ENCODE measurements at regions not wholly inside any gene's neighbourhood (a gene's known extent, or its start where the extent isn't known, plus 50 kb on each side); places are given as distances from the start of the nearest gene placed in this dataset.

- Histone ChIP-seq H3K27me3 (replicated peaks in 1 of 7) (peaks cover 0 to 6% (median 0%) of the 10 kb centered on the region in 7 donors), H3K9me3 (no peaks in the 10 kb centered on the region), H3K27ac (no peak overlapping the region), H3K4me1 (no peaks in the 10 kb centered on the region), H3K36me3 (no peaks in the 10 kb centered on the region), H3K4me3 (no peak overlapping the region)
- intact Hi-C loops (cut with DNase I; ENCODE audit: low total_unique reads), result no loop called here
- TF ChIP-seq POLR2A (IDR thresholded peaks at IDR 0.05) (no peak), POLR2AphosphoS5 (IDR thresholded peaks at IDR 0.05) (no peak), CTCF (IDR thresholded peaks at IDR 0.05 in 8 of 11, conservative IDR thresholded peaks at IDR 0.05 in 3 of 11) (no peak)
- 77 to 90% (median 86%) methylated on average over 6 of the region's 6 CpGs for WGBS, 5 donors
- DNase-seq, result no peak
Observed at GRCh38 chr9:85405566-85405950, 336.2 kb downstream of the AGTPBP1 start.

GRCh38 chr9:85404911-85405565 lies 336.7 kb downstream of the AGTPBP1 start:
- H3K36me3 ChIP-seq, result no peaks in the 10 kb centered on the region
- 80 to 93% (median 93%) methylated on average over 3 of the region's 3 CpGs for WGBS, 5 donors
- H3K9me3 ChIP-seq, result no peaks in the 10 kb centered on the region
- H3K27me3 ChIP-seq (replicated peaks in 1 of 7), result peaks cover 0 to 11% (median 0%) of the 10 kb centered on the region in 7 donors
- TF ChIP-seq POLR2AphosphoS5 (IDR thresholded peaks at IDR 0.05) (no peak), CTCF (IDR thresholded peaks at IDR 0.05 in 8 of 11, conservative IDR thresholded peaks at IDR 0.05 in 3 of 11) (no peak), POLR2A (IDR thresholded peaks at IDR 0.05) (no peak)
- no peak overlapping the region for H3K4me3 ChIP-seq
- H3K4me1 ChIP-seq, result no peaks in the 10 kb centered on the region
- intact Hi-C loops (cut with DNase I; ENCODE audit: low total_unique reads), result no loop called here
- no peak overlapping the region for H3K27ac ChIP-seq
- no peak for DNase-seq

GRCh38 chr9:85402551-85402950 lies 339.2 kb downstream of the AGTPBP1 start:
- WGBS, 5 donors, result 66 to 82% (median 76%) methylated on average over 5 of the region's 5 CpGs
- DNase-seq, result no peak
- no peak overlapping the region for H3K27ac ChIP-seq
- H3K27me3 ChIP-seq (replicated peaks in 1 of 7), result peaks cover 0 to 12% (median 0%) of the 10 kb centered on the region in 7 donors
- H3K36me3 ChIP-seq, result no peaks in the 10 kb centered on the region
- no peak overlapping the region for H3K4me3 ChIP-seq
- no peaks in the 10 kb centered on the region for H3K9me3 ChIP-seq
- no peaks in the 10 kb centered on the region for H3K4me1 ChIP-seq
- TF ChIP-seq POLR2AphosphoS5 (IDR thresholded peaks at IDR 0.05), result no peak
- no peak for TF ChIP-seq POLR2A (IDR thresholded peaks at IDR 0.05)
- no peak for TF ChIP-seq CTCF (IDR thresholded peaks at IDR 0.05 in 8 of 11, conservative IDR thresholded peaks at IDR 0.05 in 3 of 11)
- intact Hi-C loops (cut with DNase I; ENCODE audit: low total_unique reads), result no loop called here

- Histone ChIP-seq H3K4me1 (no peaks in the 10 kb centered on the region), H3K27me3 (replicated peaks in 1 of 7) (peaks cover 0 to 12% (median 0%) of the 10 kb centered on the region in 7 donors), H3K36me3 (no peaks in the 10 kb centered on the region), H3K27ac (no peak overlapping the region), H3K4me3 (no peak overlapping the region), H3K9me3 (no peaks in the 10 kb centered on the region)
- intact Hi-C loops (cut with DNase I; ENCODE audit: low total_unique reads), result no loop called here
- TF ChIP-seq POLR2A (IDR thresholded peaks at IDR 0.05) (no peak), CTCF (IDR thresholded peaks at IDR 0.05 in 8 of 11, conservative IDR thresholded peaks at IDR 0.05 in 3 of 11) (no peak), POLR2AphosphoS5 (IDR thresholded peaks at IDR 0.05) (no peak)
- WGBS, 5 donors, result 55 to 79% (median 66%) methylated on average over 1 of the region's 1 CpG
- DNase-seq, result no peak
Observed at GRCh38 chr9:85401998-85402397, 339.8 kb downstream of the AGTPBP1 start.

Measured in spleen (tissue), 11 donors.